Stimulated activated CD4-positive, alpha-beta T cell treated with anti-CD3 and anti-CD28 coated beads, Interleukin-15, amount 100 ng/mL, for 48 hours (primary cell): ENCODE measurements at regions not wholly inside any gene's neighbourhood (a gene's known extent, or its start where the extent isn't known, plus 50 kb on each side); places are given as distances from the start of the nearest gene placed in this dataset.

ENCODE experiments used
- DNase-seq, 2 donors: peaks; one replicate each; pipeline ENCODE4 v3.0.0-alpha.2; 2020; ENCODE audit warnings: low read depth in 2 of 2

- no peak for DNase-seq
Measured at GRCh38 chr14:58697930-58698642, 60.3 kb downstream of the DACT1 start.

GRCh38 chr14:58699681-58700205, 62.0 kb downstream of the DACT1 start:
- no peak for DNase-seq

GRCh38 chr14:58701156-58701555, 63.4 kb downstream of the DACT1 start:
- no peak for DNase-seq

- DNase-seq, result no peak
Measured at GRCh38 chr14:58701604-58702003, 63.8 kb downstream of the DACT1 start.

- no peak for DNase-seq
Measured at GRCh38 chr14:58702441-58703160, 64.8 kb downstream of the DACT1 start.

- DNase-seq, result no peak
Measured at GRCh38 chr14:58703161-58703506, 65.4 kb downstream of the DACT1 start.

GRCh38 chr14:58705066-58705465, 67.3 kb downstream of the DACT1 start:
- DNase-seq, result no peak

- no peak for DNase-seq
Measured at GRCh38 chr14:58707949-58708348, 70.2 kb downstream of the DACT1 start.

- DNase-seq, result no peak
Measured at GRCh38 chr14:58709949-58710348, 72.2 kb downstream of the DACT1 start.

- no peak for DNase-seq
Measured at GRCh38 chr14:58711382-58711781, 73.6 kb downstream of the DACT1 start.

- DNase-seq, result no peak
Measured at GRCh38 chr14:58712357-58712756, 74.6 kb downstream of the DACT1 start.

- no peak for DNase-seq
Measured at GRCh38 chr14:58713677-58714076, 75.9 kb downstream of the DACT1 start.

GRCh38 chr14:58716706-58717105, 78.9 kb downstream of the DACT1 start:
- no peak for DNase-seq

GRCh38 chr14:58717211-58717610, 79.4 kb downstream of the DACT1 start:
- no peak for DNase-seq

GRCh38 chr14:58717813-58718212, 80.1 kb downstream of the DACT1 start:
- DNase-seq, result no peak

- DNase-seq, result no peak
Measured at GRCh38 chr14:58718226-58719205, 80.8 kb downstream of the DACT1 start.

GRCh38 chr14:58721723-58722122, 84.0 kb downstream of the DACT1 start:
- no peak for DNase-seq

- DNase-seq, result no peak
Measured at GRCh38 chr14:58722441-58722840, 84.7 kb downstream of the DACT1 start.

- no peak for DNase-seq
Measured at GRCh38 chr14:58724206-58724605, 86.4 kb downstream of the DACT1 start.

GRCh38 chr14:58724702-58725101, 86.9 kb downstream of the DACT1 start:
- DNase-seq, result no peak

GRCh38 chr14:58725226-58725625, 87.5 kb downstream of the DACT1 start:
- DNase-seq, result no peak

GRCh38 chr14:58725871-58726270, 88.1 kb downstream of the DACT1 start:
- no peak for DNase-seq
